DMS 273 (cell line): ENCODE measurements at regions not wholly inside any gene's neighbourhood (a gene's known extent, or its start where the extent isn't known, plus 50 kb on each side); places are given as distances from the start of the nearest gene placed in this dataset.

Source experiments
- DNase-seq: peaks from one replicate; lab custom pipeline; 2025; ENCODE audit not compliant: unreplicated experiment; lab: John Stamatoyannopoulos, UW

DNA sequence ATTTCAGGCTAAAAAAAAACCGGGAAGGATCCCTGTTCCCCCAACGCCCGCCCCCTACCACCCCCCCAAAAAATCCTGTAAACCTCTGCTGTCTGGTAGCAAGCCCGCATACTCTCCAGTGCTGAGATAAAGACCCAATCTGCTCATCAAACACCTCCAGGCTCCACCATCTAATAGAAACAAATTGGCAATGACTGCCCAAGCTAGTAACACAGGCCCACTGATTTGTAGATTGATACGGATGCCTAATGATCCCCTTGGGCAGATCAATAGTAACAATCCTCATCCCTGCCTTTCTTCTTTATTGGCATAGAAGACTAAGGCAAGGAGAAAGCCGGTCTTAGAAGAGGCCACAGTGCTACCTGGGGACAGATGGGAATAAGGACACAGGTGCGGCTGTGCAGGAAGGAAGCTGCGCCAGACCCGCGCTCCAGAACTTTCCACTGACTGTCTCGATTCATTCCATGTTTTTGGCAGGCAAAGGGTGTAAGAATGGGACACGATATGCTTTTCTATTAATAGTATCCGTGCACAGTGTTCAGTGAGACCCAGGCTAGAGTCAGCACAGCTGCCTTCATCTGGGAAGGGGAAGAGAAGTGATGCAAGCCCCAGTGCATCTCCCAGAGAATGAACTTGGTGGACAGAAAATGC lies 407.6 kb upstream of the PSMD7 start:
- DNase-seq = no peak

DNA sequence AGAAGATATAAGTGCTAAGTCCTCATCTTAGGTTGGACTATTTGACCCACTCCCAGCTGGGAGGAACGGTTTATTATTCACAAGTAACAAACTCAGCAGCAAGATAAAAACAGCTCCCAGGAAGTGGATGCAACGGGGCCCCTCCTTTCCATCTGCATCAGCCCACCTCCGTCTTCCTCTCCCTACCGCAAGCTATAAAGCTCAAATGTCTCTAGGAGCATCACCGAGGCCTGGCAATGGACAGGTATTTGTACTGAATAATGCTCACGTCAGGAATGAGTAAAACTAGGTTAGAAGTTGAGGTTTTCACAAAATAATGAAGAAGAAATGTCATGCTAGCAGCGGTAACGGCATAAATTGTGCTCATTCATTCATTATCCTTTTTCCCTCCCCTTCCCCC lies 408.7 kb upstream of the PSMD7 start:
- no peak for DNase-seq

DNA sequence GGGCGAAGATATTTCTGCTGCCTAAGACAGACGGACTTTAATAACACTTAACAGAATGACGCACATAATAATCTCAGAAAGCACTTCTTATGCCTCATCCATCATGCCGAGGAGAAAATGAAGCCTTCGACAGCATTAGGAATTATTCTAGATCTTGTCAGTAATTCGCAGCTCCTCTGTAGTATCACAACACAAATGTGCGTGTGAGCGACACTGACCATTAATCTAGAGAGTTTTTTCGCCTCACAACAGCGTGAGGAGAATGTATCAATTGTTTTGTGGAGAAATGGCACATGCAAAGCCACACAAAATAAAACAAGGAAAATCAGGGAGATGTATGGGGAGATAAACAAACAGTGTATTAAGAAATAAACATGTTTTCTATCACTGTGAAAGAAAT lies 410.2 kb upstream of the PSMD7 start:
- DNase-seq = no peak

DNA sequence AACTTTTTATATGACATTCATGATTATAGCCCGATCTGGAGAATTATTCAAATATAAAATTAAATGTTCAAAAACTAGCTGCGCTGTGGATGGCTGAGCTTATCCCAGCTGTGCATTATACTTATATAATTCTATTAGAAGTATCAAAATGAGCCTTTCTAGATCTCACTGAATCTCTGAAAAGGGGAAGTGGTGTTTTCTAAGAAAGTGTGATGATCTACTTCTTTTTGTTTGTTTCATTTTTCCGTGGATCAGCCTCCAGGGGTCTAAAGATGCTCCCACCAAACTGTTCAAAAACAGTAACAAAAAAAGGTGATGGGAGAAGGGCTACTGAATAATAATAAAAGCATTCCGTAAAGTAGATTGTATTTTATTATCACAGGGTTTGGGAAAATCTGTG lies 411.3 kb upstream of the PSMD7 start:
- DNase-seq = no peak

DNA sequence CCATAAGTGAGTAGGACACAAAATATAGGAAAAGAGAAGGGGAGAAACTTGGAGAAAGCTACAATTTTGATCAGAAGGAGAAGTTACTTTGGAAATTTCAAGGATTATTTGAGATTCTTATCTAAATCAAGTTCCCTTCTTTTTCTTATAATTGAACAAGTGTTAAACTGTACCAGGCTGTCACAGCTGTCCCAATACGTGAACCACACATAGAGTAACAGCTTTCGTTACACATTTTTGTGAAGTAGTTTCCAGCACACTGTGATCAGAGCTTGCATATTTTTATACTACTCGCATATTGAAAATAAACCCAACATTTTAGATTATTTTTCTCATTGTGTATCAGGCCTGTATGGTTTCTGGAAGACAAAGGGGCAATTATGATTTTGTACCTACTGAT lies 412.8 kb upstream of the PSMD7 start:
- DNase-seq = no peak

DNA sequence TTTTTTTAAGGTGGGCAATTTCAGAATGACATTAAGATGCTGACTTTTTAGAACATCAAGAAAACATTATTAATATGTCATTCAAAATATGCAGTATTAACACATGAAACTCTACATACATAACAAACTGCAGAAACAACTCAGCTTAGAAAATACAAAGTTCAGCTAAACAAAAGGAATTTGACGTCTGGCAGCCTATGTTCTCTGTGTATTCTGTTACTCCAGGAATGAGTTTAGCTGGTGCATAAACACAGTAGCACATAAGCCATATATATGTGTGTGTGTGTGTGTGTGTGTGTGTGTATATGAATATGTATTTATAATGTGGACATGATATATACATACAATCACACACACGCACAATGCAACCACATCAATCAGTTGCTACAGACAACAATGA lies 413.5 kb upstream of the PSMD7 start:
- DNase-seq = no peak

DNA sequence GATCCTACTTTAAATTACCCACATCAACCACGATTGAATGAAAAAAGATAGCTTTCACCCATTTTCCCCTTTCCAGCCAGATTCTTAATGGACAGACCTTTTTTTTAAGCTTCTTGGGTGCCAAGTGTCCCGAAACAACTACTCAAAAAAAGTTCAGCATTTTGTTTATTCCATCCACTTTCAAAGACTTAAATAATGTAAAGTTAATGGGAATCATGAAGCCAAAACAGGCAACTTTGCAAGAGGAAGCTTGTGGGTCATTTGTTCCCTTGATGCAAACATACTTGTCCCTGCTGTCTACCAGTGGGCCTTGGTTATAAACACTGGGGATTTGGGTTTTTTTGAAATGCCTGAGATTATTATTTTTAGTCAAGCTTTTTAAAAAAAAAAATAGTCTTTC lies 414.0 kb upstream of the PSMD7 start:
- DNase-seq = no peak

DNA sequence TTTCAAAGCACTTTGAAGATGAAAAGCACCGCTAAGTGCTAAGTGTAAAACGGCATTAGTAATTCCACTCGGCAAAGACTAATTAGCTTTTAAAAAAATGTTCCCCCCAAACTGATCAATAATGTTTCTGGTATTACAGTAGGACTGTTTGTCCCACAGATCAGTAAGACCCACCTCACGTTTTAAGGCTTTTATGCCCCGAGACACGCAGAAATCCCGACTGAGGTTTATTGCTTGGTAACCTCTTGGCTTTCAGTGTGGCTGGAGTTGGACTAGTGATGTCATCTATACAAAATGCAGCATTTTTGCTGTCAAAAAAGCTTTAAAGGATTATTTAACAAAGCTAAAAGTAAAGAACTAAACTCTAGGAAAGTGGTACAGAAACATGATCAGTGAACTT lies 414.6 kb upstream of the PSMD7 start:
- no peak for DNase-seq

DNA sequence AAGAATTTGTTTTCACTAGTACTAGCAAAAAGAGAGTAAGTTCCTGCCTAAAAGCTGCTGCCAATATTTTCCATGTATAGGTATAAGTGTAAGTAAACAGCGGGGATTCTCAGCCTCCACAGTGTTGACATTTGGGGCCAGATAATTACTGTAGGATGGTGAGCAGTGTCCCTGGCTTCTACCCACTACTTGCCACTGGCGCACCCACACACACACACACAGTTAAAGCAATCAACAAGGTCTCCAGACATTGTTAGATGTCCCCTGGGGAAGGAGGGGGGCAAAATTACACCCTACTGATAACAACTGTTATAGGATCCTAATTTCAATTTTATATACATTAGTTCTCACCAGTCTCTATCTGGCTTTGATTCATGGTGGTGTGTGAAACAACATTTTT lies 417.0 kb upstream of the PSMD7 start:
- no peak for DNase-seq

DNA sequence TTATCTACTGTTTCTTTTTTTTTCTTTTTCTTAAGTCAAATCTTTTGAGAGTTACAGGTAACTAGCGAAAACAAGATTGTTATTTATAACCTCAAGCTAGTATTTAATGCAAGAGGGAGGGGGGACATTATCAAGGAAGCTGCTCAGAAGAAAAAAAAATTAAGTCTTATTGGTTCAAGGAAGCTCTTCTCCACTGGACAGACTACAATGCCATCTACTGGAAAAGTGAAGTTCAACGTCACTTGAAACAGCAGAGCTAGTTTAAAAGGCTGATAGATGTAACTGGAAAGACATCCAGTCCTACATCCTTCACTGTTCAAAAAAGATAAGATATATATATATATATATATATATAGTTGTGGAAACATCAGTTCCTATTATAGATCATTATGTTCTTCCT lies 418.0 kb upstream of the PSMD7 start:
- DNase-seq = peak; percentile 76

DNA sequence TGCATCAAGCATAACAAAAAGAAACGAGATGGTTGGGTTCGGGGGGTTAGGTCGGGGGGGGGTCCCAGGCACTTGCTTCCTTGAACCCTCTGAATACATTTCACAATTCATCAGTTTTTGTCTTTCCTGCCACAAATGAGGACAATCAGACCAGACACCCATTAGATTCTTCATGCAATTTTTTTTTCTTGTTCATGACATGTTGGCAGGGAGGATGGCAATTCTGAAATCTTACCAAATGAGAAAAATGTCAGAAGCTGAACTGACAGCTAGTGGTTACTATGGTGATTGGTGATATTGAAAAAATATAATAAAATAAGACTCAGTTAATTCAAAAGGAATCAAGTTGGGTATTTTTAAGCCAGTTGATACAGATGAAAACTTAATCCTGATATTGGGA lies 419.5 kb upstream of the PSMD7 start:
- DNase-seq = no peak

DNA sequence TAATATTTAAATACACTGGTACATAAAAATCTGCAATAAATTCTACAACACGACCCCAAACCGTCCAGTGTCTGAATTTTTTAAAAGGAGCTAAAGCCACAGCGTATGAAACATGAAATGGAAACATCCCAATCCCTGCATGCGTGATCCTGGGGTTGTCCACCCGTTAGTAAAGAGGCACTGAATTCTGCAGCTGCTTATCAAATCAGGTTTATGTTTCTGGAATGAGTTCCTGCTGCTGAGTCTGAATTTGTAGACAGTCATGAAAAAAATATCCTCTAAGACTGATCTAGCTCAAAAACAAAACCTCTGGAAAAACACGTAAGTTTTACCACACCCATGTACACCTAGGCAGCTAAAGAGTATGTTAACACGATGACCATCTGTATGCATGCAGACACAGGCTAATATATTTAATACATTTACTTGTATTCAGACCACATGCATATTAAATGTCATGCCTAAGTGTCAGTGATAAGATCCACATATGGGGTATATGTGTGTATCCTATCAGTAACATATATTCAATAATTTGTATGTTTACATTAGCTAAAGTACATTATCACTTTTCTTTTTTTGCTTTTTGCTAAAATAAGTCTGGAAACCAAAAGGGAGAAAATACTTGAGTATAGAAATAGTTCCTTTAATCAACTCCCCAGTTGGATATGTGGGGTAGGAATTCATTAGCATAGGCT lies 420.5 kb upstream of the PSMD7 start:
- no peak for DNase-seq

DNA sequence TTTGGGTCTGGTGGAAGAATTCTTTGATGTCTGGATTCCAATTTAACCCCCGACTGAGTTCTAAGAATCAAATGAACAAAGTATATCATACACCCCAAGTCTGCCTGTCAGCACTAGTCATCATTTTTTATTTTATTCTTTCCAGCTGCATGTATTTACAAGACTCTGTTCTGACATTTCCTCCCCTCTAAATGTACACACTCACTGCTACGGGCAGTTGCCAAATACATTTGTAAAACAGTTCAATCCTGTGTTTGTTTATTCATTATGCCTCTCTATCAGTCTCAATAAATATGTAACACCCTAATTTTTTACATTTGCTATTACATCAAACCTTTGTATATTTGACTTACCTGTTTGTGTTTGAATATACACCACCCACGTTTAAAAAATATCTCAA lies 422.3 kb upstream of the PSMD7 start:
- no peak for DNase-seq

DNA sequence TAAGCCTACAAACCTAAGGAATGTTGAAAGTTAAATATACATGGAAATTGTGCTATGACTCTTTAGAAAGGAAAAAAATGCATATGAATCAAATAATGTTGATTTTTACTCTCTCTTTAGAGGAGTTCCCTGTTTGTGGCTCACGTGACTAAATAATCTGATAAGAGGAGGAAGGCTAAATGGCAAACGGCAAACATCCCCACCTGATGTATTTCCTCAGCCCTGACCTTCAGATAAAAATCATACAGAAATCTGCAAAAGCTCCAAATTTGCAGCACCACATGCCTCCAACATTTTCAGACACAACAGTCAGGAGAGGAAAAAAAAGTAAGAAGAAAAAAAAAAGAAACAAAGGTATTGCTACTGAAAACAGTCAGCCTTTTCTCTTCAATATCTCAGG lies 423.0 kb upstream of the PSMD7 start:
- no peak for DNase-seq

DNA sequence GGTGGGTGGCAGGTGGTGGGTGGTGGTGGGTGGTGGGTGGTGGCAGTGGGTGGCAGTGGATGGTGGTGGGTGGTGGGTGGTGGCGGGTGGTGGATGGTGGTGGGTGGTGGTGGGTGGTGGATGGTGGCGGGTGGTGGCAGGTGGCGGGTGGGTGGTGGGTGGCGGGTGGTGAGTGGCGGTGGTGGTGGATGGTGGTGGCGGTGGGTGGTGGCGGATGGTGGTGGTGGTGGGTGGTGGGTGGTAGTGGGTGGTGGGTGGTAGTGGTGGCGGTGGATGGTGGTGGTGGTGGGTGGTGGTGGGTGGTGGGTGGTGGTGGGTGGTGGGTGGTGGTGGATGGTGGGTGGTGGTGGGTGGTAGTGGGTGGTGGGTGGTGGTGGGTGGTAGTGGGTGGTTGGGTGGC lies 423.8 kb upstream of the PSMD7 start:
- no peak for DNase-seq

DNA sequence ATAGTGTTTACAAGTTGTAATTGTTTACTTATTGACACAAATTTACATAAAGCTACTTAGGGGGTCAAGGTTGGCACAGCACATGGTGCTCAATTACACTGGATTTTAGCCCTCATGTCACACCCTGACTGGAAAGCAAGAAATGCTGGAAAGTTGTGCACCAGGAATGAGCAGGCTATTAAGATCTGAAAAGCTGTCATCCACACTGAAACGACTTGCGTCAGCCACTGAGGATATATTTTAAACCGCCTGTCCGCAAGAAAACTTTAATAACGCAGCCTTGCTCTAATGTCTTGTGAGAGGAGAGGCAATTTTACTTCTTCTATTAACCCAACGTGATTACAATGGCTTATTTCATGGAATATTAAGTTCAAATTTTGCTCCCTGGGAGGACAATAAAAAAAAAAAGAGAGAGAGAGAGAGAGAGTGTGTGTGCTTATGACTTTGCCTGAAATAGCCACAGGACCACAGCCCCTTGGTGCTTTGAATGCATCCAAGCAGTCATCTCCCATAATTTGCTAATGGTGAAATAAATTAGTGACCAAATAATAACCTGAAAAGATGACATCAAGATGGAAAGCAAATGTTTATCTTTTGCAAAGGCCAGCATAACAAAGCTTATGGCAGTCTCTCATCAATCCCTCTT lies 425.4 kb upstream of the PSMD7 start:
- DNase-seq = no peak

DNA sequence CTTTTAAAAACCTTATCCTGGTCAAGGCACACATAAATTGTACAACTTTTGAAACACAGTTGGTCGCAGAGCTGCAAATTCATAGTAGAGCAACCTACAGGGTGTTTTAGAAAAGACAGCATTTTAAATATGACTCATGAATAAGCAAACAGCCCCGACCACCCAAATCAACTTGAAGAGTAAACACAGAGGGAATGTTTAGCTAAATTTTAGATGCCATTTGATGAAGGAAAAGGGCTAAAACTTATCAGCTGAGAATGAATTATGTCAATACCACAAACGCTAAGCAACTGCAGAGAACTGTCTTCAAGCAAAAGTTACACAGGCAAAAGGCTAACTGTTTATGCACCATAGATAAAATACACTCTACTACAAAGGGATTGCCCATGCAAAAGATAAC lies 427.5 kb upstream of the PSMD7 start:
- DNase-seq = no peak

DNA sequence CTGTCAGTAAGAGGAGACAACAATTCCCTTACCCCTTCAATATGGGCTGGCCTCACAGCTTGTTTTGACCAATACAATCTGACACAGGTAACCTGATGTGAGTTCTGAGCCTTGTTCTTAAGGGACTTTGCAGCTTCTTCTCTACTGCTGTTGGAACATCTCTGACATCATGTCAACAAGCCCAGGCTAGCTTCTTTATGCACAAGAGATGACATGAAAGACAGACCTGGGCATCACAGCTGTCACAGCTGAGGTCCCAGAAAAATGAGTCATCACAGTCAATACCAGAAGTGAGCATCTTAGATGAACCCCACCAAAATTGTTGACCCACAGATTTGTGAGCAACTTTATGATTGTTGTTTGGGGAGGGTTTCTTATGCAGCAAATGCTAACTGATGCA lies 431.7 kb upstream of the PSMD7 start:
- no peak for DNase-seq

DNA sequence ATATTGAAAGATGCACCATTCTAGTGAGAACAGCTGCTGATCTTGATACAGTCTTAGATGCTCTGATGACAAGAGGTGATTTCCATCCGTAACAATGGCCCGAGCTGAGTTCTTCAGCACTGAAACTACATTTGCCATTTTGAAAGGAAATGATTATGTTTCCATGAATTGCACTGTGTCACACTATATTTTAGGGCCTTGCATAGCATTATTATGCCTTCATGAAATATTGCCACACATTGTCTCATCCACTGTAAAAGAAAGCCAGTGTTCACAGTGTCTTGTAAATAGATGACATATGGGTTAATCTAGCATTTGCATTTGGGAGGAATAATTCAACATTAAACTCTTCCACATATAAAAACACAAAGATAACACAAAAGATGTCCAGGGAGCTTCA lies 438.3 kb upstream of the PSMD7 start:
- DNase-seq = no peak

DNA sequence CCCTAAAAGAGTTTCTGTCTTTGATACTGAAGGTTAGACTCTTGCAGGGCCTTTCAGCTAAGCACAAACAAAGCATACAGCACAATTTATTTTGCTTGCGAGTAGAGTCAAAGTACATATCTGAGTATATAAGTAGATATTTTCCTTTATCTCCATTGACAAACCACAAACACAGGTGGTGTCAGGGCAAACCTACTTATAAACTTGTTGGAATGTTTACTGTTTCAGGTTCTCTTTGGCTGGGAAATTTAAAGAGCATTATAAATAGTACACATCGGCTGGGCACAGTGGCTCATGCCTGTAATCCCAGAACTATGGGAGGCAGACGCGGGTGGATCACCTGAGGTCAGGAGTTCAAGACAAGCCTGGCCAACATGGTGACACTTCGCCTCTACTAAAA lies 442.6 kb upstream of the PSMD7 start:
- no peak for DNase-seq

DNA sequence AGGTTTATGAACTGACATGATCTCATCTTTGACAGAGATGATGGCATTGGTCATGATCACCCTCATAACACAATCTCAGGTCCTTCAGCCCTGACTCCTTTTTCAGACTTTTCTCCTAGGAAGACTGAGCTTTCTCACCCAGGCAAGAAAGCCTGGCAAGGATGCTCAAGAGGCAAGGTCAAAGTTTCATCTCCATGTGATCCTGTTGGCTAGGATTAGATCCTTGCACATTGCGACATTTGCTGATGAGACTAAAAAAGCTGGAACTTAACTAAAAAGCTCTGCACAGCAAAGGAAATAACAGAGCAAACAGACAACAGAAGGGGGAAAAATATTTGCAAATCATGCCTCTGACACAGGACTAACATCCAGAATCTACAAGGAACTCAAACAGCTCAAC lies 444.1 kb upstream of the PSMD7 start:
- DNase-seq = no peak

DNA sequence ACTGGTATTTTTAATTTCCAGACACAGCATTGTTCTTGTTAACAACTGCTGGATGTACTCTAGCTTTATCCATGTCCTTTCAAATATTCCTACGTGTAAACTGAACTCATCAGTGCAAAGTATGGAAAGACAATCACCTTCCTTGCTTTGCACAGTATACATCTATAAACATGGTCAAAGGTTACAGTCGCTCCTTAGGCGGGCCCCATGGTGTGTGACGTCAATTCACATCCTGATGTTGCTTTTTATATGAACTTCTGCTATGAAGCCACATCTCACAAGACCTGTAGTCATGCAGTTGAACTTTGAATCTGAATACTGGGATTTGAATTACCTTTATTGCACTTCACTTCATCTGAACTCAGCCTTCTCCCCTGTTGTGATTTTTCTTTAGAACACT lies 447.6 kb upstream of the PSMD7 start:
- DNase-seq = no peak

DNA sequence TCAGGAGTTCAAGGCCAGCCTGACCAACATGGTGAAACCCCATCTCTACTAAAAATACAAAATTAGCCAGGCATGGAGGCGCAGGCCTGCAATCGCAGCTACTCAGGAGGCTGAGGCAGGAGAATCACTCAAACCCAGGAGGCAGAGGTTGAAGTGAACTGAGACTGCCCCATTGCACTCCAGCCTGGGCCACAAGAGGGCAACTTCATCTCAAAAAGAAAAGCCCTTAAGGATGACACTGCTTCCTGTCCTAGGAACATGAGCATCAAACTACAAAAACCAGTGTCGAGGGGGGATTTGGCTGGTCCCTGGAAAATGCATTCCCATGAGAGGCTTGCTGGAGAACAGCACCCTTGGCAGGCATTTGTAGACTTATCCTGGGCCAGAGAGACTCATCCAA lies 449.5 kb upstream of the PSMD7 start:
- DNase-seq = no peak
